Heart left ventricle (tissue), 13 donors: ENCODE measurements at regions not wholly inside any gene's neighbourhood (a gene's known extent, or its start where the extent isn't known, plus 50 kb on each side); places are given as distances from the start of the nearest gene placed in this dataset.

ENCODE experiments used
- POLR2A ChIP-seq, 2 donors: fragments of 450-650 bp; IDR thresholded peaks; one replicate each; pipeline ENCODE4 v1.6.1; 2017; ENCODE audit warnings: antibody characterized with exemption in 2 of 2, mild to moderate bottlenecking in 2 of 2, moderate library complexity in 2 of 2
- TF ChIP-seq, protein P1 (sequence below), 12 donors: fragments of 200-600 bp; sonication (generic) in 4 of 12; IDR thresholded peaks; one replicate each; pipeline versions ENCODE4 v1.5.0 to v1.8.0; 2018 to 2022; ENCODE audit warnings: antibody characterized with exemption in 12 of 12, mild to moderate bottlenecking in 5 of 12
- donor health status: ischemic (EF 13 %, LVEDD 7.1; RV severe dilation, severe dysfunction).
- donor health status: DM: no; HTN: yes; CAD: no.
- donor health status: DM: no; HTN: no; CAD: no.
- donor health status: ischemic (EF 25% LVEDD 6.9; RV normal size, moderate dysfunction).
- donor health status: ischemic (EF 25% LVEDD 5.7; RV mildly dilated, moderate dysfunction).
- donor health status: ischemic (EF 35%, LVEDD 5.7; RV mildly dilated, moderate dysfunction).
- donor health status: nonischemic (EF 11% LVEDD 7.7; RV severe dilation, severe dysfunction).
- donor health status: DM: yes; HTN: yes; CAD: no.
- donor health status: PGD.
- donor health status: ischemic (EF 29% LVEDD 5.4; RV normal size, mild dysfunction).
- donor health status: nonischemic (EF 23%, LVEDD 6.1; RV moderate dilation, normal function).

DNA sequence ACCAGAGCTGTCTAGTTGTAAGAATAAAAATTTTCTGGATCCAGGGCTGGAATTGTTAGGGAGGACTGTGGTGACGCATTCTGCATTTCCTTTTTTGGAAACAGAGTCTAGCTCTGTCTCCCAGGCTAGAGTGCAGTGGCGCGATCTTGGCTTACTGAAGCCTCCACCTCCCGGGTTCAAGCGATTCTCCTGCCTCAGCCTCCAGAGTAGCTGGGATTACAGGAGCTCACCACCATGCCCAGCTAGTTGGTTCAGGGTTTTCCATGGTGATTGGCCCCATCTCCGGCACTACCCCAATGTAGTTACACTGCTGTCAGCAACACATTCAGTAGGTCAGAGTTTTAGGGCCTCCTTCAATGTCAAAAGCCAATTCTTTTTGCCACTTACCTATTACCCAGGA is 58.6 kb upstream of the RNF152 start:
- TF ChIP-seq, protein P1, sequence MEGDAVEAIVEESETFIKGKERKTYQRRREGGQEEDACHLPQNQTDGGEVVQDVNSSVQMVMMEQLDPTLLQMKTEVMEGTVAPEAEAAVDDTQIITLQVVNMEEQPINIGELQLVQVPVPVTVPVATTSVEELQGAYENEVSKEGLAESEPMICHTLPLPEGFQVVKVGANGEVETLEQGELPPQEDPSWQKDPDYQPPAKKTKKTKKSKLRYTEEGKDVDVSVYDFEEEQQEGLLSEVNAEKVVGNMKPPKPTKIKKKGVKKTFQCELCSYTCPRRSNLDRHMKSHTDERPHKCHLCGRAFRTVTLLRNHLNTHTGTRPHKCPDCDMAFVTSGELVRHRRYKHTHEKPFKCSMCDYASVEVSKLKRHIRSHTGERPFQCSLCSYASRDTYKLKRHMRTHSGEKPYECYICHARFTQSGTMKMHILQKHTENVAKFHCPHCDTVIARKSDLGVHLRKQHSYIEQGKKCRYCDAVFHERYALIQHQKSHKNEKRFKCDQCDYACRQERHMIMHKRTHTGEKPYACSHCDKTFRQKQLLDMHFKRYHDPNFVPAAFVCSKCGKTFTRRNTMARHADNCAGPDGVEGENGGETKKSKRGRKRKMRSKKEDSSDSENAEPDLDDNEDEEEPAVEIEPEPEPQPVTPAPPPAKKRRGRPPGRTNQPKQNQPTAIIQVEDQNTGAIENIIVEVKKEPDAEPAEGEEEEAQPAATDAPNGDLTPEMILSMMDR (IDR thresholded peaks at IDR 0.05), result no peak
- TF ChIP-seq POLR2A (IDR thresholded peaks at IDR 0.05), result no peak
